ENCODE measurements at regions not wholly inside any gene's neighbourhood (a gene's known extent, or its start where the extent isn't known, plus 50 kb on each side); places are given as distances from the start of the nearest gene placed in this dataset.

DNA sequence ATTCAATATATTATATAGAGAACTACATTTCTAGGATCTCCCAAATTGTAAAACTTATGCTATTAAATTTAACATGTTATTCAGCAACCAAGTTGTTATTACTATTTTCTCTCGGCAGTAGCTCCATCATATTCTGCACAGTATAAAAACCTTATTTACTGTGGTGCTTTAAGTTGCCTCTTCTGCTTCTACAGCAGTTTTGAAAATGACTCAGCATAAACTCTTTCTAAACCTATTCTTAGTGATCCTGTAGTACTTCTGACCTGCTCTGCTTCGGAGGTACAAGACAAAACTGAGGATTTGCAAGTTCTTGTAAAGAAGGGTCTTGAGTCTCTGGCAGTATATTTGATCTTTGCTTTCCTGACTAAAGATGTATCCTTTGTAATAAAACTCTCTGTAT, 567.2 kb downstream of the TMX3 start:
- no peak for DNase-seq
- Histone ChIP-seq H3K36me3 (no peaks in the 10 kb centered on the region), H3K27me3 (no peaks in the 10 kb centered on the region), H3K9me3 (no peaks in the 10 kb centered on the region), H3K4me3 (ENCODE audit: low read depth, low read length) (no peak overlapping the region), H3K4me1 (no peaks in the 10 kb centered on the region; the same call in 1 of the 2 replicates)
- TF ChIP-seq, protein P1, sequence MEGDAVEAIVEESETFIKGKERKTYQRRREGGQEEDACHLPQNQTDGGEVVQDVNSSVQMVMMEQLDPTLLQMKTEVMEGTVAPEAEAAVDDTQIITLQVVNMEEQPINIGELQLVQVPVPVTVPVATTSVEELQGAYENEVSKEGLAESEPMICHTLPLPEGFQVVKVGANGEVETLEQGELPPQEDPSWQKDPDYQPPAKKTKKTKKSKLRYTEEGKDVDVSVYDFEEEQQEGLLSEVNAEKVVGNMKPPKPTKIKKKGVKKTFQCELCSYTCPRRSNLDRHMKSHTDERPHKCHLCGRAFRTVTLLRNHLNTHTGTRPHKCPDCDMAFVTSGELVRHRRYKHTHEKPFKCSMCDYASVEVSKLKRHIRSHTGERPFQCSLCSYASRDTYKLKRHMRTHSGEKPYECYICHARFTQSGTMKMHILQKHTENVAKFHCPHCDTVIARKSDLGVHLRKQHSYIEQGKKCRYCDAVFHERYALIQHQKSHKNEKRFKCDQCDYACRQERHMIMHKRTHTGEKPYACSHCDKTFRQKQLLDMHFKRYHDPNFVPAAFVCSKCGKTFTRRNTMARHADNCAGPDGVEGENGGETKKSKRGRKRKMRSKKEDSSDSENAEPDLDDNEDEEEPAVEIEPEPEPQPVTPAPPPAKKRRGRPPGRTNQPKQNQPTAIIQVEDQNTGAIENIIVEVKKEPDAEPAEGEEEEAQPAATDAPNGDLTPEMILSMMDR (IDR thresholded peaks at IDR 0.05; ENCODE audit: low read depth, low read length) = no peak

DNA sequence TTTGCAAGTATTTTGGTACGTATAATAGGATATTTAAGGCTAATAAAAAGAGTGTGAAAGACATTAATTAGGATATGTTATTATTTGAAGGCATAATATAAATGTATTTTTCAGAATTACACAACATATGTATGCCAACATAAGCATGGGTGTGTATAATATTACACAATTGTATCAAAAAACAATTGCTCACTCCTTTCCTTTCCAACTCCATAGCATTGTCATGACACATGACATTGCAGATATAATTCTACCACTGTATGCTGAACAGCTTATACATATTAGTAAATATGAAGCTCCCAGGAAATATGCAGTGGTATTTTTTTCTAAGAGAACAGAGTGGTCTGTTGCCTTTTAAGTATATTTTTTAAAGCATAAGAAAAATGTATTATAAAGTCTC, 593.1 kb downstream of the TMX3 start:
- H3K4me1 ChIP-seq = no peaks in the 10 kb centered on the region
- H3K9me3 ChIP-seq = no peaks in the 10 kb centered on the region
- TF ChIP-seq, protein P1 (IDR thresholded peaks at IDR 0.05; ENCODE audit: low read depth, low read length) = no peak
- DNase-seq = no peak
- H3K4me3 ChIP-seq (ENCODE audit: low read depth, low read length) = no peak overlapping the region
- no peaks in the 10 kb centered on the region for H3K27me3 ChIP-seq
- no peaks in the 10 kb centered on the region for H3K36me3 ChIP-seq

DNA sequence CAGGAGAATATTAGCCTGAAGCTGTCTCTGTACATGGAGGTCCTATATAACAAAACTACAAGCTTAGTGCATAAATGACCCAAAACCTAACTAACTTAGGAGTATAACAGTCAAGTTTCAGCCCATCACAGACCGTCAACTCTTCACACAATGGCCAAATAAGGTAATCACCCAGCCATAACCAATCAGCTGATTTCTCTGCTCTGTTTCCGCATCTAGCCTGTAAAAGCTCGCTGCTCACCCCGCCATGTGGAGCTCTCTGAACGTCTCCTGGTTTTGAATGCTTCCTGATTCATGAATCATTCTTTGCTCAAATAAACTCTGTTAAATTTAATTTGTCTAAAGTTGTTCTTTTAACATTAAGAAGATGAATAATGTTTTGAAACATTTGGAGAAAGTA, 593.6 kb downstream of the TMX3 start:
- Histone ChIP-seq H3K4me3 (ENCODE audit: low read depth, low read length) (no peak overlapping the region), H3K36me3 (no peaks in the 10 kb centered on the region), H3K4me1 (no peaks in the 10 kb centered on the region), H3K27me3 (no peaks in the 10 kb centered on the region), H3K9me3 (no peaks in the 10 kb centered on the region)
- no peak for DNase-seq
- TF ChIP-seq, protein P1 (IDR thresholded peaks at IDR 0.05; ENCODE audit: low read depth, low read length) = no peak

DNA sequence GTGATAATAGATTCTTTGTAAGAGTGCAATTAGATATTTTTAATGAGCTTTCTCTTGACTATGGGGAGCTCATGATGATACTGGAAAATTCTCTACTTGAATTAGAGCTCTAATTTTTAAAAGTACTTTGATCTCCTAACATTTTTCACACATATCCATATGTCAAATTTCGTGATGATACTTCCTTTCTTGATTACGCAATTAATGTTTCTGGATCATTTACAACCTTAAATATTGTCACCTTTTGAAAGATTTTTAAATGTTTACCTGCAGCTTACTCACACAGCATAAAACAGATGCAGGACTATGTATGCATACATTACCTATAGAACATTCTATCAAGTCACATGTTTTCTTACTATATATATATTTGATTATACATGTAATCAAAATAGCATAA, 598.5 kb upstream of the DSEL start:
- no peak for DNase-seq
- Histone ChIP-seq H3K36me3 (no peaks in the 10 kb centered on the region), H3K9me3 (no peaks in the 10 kb centered on the region), H3K4me1 (no peaks in the 10 kb centered on the region), H3K27me3 (no peaks in the 10 kb centered on the region), H3K4me3 (ENCODE audit: low read depth, low read length) (no peak overlapping the region)
- TF ChIP-seq, protein P1 (IDR thresholded peaks at IDR 0.05; ENCODE audit: low read depth, low read length) = no peak

DNA sequence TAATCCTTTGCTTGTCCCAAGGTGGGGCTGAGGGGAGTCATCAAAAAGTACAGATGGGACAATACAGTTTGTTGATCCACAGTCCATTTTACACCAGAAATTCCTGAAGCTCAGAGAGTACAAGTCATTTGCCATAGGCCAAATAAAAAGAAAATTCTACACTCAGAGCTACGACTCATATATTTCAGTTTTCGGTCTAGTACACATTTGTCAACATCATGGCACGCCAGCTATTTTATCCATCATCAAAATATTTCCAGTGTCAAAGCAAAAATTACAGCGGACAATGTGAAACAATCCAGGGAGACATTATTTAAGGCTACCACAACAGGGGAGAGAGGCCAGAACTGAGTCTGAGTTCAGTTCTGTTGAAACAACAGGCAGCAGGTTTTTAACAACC, 587.5 kb upstream of the DSEL start:
- TF ChIP-seq, protein P1 (IDR thresholded peaks at IDR 0.05; ENCODE audit: low read depth, low read length) = no peak
- Histone ChIP-seq H3K27me3 (no peaks in the 10 kb centered on the region), H3K9me3 (no peaks in the 10 kb centered on the region), H3K4me1 (no peaks in the 10 kb centered on the region), H3K36me3 (no peaks in the 10 kb centered on the region), H3K4me3 (ENCODE audit: low read depth, low read length) (no peak overlapping the region)
- DNase-seq = no peak

DNA sequence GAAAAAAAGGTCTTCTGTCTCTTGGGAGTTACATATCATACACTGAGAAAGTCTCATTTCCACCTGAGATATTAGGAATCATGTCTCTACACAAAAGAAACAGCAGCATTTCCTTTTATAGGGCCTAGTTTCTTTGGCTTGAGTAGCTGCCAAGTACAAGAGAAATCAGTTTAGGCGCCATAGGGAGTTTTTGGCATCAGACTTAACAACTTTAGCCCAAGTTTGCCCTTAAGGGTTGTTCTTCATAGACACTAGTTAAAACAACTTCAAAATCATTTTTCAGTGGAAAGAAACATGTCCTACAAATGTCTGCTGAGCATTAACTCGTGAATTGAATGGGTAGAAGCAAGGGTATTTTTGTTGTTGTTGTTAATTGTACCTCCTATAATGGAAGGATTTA, 587.0 kb upstream of the DSEL start:
- no peaks in the 10 kb centered on the region for H3K4me1 ChIP-seq
- H3K9me3 ChIP-seq = no peaks in the 10 kb centered on the region
- DNase-seq = no peak
- TF ChIP-seq, protein P1 (IDR thresholded peaks at IDR 0.05; ENCODE audit: low read depth, low read length) = no peak
- no peaks in the 10 kb centered on the region for H3K27me3 ChIP-seq
- H3K4me3 ChIP-seq (ENCODE audit: low read depth, low read length) = no peak overlapping the region
- no peaks in the 10 kb centered on the region for H3K36me3 ChIP-seq

All from BE2C (cell line).